ENCODE measurements at regions not wholly inside any gene's neighbourhood (a gene's known extent, or its start where the extent isn't known, plus 50 kb on each side); places are given as distances from the start of the nearest gene placed in this dataset.

- TF ChIP-seq CTCF (conservative IDR thresholded peaks at IDR 0.05) (no peak), EZH2 (IDR thresholded peaks at IDR 0.05; ENCODE audit: low read depth) (no peak)
Measured at GRCh38 chr15:87582169-87582568, 674.4 kb downstream of the NTRK3 start.

All from PC-9 (cell line).